Heart left ventricle (tissue), 13 donors: ENCODE measurements at regions not wholly inside any gene's neighbourhood (a gene's known extent, or its start where the extent isn't known, plus 50 kb on each side); places are given as distances from the start of the nearest gene placed in this dataset.

ENCODE experiments used
- CTCF ChIP-seq, 12 donors: fragments of 200-600 bp; sonication (generic) in 4 of 12; IDR thresholded peaks; one replicate each; pipeline versions ENCODE4 v1.5.0 to v1.8.0; 2018 to 2022; ENCODE audit warnings: antibody characterized with exemption in 12 of 12, mild to moderate bottlenecking in 5 of 12
- POLR2A ChIP-seq, 2 donors: fragments of 450-650 bp; IDR thresholded peaks; one replicate each; pipeline ENCODE4 v1.6.1; 2017; ENCODE audit warnings: antibody characterized with exemption in 2 of 2, mild to moderate bottlenecking in 2 of 2, moderate library complexity in 2 of 2
- donor health status: ischemic (EF 13 %, LVEDD 7.1; RV severe dilation, severe dysfunction).
- donor health status: DM: no; HTN: yes; CAD: no.
- donor health status: DM: no; HTN: no; CAD: no.
- donor health status: ischemic (EF 25% LVEDD 6.9; RV normal size, moderate dysfunction).
- donor health status: ischemic (EF 25% LVEDD 5.7; RV mildly dilated, moderate dysfunction).
- donor health status: ischemic (EF 35%, LVEDD 5.7; RV mildly dilated, moderate dysfunction).
- donor health status: nonischemic (EF 11% LVEDD 7.7; RV severe dilation, severe dysfunction).
- donor health status: DM: yes; HTN: yes; CAD: no.
- donor health status: PGD.
- donor health status: ischemic (EF 29% LVEDD 5.4; RV normal size, mild dysfunction).
- donor health status: nonischemic (EF 23%, LVEDD 6.1; RV moderate dilation, normal function).

GRCh38 chr13:76474356-76474755 lies 411.8 kb downstream of the KCTD12 start:
- TF ChIP-seq CTCF (IDR thresholded peaks at IDR 0.05) (no peak), POLR2A (IDR thresholded peaks at IDR 0.05) (no peak)
